ENCODE measurements at regions not wholly inside any gene's neighbourhood (a gene's known extent, or its start where the extent isn't known, plus 50 kb on each side); places are given as distances from the start of the nearest gene placed in this dataset.

- DNase-seq, result no peak
- H3K27me3 ChIP-seq, result no peaks in the 10 kb centered on the region
- no peak overlapping the region for H3K4me3 ChIP-seq
- no peaks in the 10 kb centered on the region for H3K36me3 ChIP-seq
- H3K4me1 ChIP-seq, result peaks cover 30% of the 10 kb centered on the region
- H3K9me3 ChIP-seq (replicated peaks), result no peaks in the 10 kb centered on the region; the same call in 1 of the 2 replicates
- H3K27ac ChIP-seq, result no peak overlapping the region
Measured at GRCh38 chr2:181778621-181779201, 98.4 kb upstream of the NEUROD1 start.

GRCh38 chr2:181779288-181780021 lies 99.1 kb upstream of the NEUROD1 start:
- Histone ChIP-seq H3K4me3 (no peak overlapping the region), H3K36me3 (no peaks in the 10 kb centered on the region), H3K27me3 (no peaks in the 10 kb centered on the region), H3K4me1 (peaks cover 35% of the 10 kb centered on the region), H3K9me3 (replicated peaks) (no peaks in the 10 kb centered on the region), H3K27ac (peak overlapping the region; percentile 76)
- no peak for DNase-seq

DNA sequence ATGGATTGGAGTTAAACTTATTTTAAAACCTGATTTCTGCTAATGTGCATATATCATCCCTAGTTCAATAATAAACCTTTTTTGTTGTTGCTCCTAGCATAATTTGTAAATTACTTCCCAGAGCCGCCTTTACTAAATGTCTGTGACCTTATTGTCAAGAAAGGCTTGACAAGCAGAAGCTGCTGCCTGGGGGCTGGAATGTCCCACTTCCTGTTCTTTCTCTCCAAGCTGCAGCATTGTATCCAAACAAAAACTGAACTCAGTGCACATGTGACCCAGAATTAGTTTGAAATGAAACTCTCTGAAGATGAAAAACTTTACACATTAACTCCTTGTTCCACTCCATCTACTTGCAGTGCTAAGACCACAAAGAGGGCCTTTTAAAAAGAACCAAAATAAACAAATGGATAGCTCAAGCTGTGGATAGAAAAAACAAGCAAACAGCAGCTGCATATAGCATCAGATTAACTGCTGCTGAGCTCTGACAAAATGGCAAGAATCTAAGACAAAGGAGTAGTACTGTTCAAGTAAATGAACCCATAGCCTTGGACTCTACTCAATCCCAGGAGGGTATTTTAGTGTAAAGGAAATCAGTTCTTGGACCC lies 99.8 kb upstream of the NEUROD1 start:
- peak; percentile 86 to 89 for DNase-seq

GRCh38 chr2:181780657-181781056 lies 100.3 kb upstream of the NEUROD1 start:
- peak overlapping the region; percentile 76 for H3K27ac ChIP-seq
- H3K27me3 ChIP-seq, result no peaks in the 10 kb centered on the region
- H3K9me3 ChIP-seq (replicated peaks), result no peaks in the 10 kb centered on the region
- peaks cover 35% of the 10 kb centered on the region for H3K4me1 ChIP-seq
- no peaks in the 10 kb centered on the region for H3K36me3 ChIP-seq
- no peak overlapping the region for H3K4me3 ChIP-seq
- no peak for DNase-seq

More for the DNA sequence above, 99.8 kb upstream of the NEUROD1 start:
- Histone ChIP-seq H3K27me3 (no peaks in the 10 kb centered on the region), H3K27ac (peak overlapping the region; percentile 76), H3K9me3 (replicated peaks) (no peaks in the 10 kb centered on the region), H3K4me1 (peaks cover 35% of the 10 kb centered on the region), H3K36me3 (no peaks in the 10 kb centered on the region), H3K4me3 (no peak overlapping the region)

DNA sequence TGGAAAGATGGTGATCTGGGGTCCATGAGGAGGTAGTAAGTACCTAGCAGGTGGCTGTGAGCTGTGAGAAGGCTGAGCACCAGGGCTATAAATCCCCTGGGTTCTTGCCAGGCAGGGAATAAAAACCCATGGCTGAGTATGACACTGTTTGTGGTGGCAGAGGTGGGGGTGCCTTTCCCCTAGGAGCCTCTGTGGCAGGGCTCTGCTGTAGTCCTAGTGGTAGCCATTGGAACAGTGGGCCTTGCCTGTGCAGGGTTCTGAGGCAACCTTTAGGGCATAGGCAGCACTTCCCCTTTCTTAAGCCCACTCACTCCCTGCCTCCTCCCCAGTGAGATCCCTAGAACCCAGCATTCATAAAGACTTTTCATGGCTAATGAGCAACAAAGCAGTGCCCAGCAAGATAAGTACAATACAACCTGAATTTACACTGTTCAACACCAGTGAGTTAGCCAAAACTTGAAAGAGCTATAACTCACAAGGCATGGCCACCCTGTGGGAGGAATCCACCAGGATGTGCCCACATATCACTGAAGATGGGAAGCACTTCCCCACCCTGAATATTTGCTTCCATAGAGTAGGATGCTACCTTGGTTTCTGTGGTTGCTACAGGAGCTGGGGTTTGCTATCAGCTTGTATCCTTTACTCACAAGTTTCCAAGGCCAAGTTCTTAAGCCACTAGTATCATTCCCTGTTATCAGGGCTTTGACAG lies 100.9 kb upstream of the NEUROD1 start:
- H3K36me3 ChIP-seq, result no peaks in the 10 kb centered on the region
- peaks cover 35% of the 10 kb centered on the region for H3K4me1 ChIP-seq
- no peaks in the 10 kb centered on the region for H3K9me3 ChIP-seq (replicated peaks)
- no peak overlapping the region for H3K4me3 ChIP-seq
- peak overlapping the region; percentile 76; the same call in 1 of the 2 replicates for H3K27ac ChIP-seq
- no peaks in the 10 kb centered on the region for H3K27me3 ChIP-seq
- peak; percentile 10 to 44 for DNase-seq

- Histone ChIP-seq H3K36me3 (no peaks in the 10 kb centered on the region), H3K4me1 (peaks cover 35% of the 10 kb centered on the region), H3K27ac (no peak overlapping the region), H3K4me3 (no peak overlapping the region), H3K9me3 (replicated peaks) (no peaks in the 10 kb centered on the region), H3K27me3 (no peaks in the 10 kb centered on the region)
- no peak for DNase-seq
Measured at GRCh38 chr2:181782660-181783059, 102.3 kb upstream of the NEUROD1 start.

DNA sequence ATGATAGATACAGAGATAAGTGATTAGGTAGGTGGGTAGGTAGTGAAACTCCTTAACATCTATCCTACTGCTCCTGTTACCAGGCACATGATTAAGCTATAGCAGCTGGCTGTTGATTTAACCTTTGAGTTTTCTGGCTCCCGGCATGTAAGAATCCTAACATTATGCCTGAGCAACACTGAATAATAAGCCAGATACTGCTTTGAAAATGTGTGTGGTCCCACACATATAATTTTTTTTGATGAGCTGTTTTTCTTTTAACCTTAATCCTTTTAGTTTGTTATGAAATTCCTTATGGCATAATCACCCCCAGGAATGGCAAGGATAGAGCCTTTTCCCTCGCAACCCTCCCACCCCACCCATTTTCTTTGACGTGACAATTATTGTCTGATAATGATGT lies 104.2 kb upstream of the NEUROD1 start:
- peak in 1 of 2 experiments; percentile 41 for DNase-seq

DNA sequence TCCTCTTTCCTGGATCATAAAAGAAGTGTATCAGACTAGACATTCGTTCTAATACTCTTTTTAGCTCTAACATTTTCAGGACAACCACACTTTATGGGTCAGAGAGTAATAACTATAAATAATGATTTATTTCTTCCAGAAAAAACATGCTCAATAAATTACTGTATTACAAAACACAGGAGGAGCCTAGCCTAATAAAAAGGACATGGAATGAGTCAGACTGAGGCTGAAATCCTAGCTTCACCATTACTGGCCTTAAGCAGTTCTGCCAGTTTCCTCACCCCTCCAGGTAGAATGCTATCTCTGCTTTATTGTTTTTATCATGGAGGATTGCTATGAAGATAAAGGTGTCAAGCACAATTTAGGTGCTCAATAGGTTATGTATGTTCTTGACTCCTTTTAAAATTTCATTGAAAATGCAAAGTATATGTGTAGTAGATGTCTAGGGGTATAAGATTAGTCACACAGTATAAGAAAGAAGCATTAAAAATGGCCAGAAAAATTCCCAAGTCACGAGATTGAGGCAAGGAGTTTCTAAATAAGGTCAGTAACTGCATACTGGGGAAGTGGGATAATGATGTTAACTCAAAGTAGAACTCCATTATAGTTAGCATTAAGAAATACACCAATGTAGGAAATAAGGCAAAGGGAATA lies 105.5 kb upstream of the NEUROD1 start:
- no peaks in the 10 kb centered on the region for H3K9me3 ChIP-seq (replicated peaks)
- H3K27ac ChIP-seq, result no peak overlapping the region
- DNase-seq, result no peak
- no peak overlapping the region for H3K4me3 ChIP-seq
- no peaks in the 10 kb centered on the region for H3K36me3 ChIP-seq
- no peaks in the 10 kb centered on the region for H3K27me3 ChIP-seq
- H3K4me1 ChIP-seq, result peaks cover 14% of the 10 kb centered on the region

More for the DNA sequence above, 104.2 kb upstream of the NEUROD1 start:
- H3K9me3 ChIP-seq (replicated peaks), result no peaks in the 10 kb centered on the region
- H3K27me3 ChIP-seq, result no peaks in the 10 kb centered on the region
- H3K36me3 ChIP-seq, result no peaks in the 10 kb centered on the region
- peaks cover 23% of the 10 kb centered on the region for H3K4me1 ChIP-seq
- no peak overlapping the region for H3K4me3 ChIP-seq
- no peak overlapping the region for H3K27ac ChIP-seq

- DNase-seq, result no peak
- peaks cover 13% of the 10 kb centered on the region for H3K4me1 ChIP-seq
- H3K27ac ChIP-seq, result no peak overlapping the region
- H3K36me3 ChIP-seq, result no peaks in the 10 kb centered on the region
- no peak overlapping the region for H3K4me3 ChIP-seq
- H3K9me3 ChIP-seq (replicated peaks), result no peaks in the 10 kb centered on the region
- H3K27me3 ChIP-seq, result no peaks in the 10 kb centered on the region
Measured at GRCh38 chr2:181786371-181787228, 104.9 kb upstream of the ITPRID2 start.

GRCh38 chr2:181787310-181788048 lies 104.1 kb upstream of the ITPRID2 start:
- no peaks in the 10 kb centered on the region for H3K27me3 ChIP-seq
- no peak overlapping the region for H3K27ac ChIP-seq
- H3K36me3 ChIP-seq, result no peaks in the 10 kb centered on the region
- H3K9me3 ChIP-seq (replicated peaks), result no peaks in the 10 kb centered on the region; the same call in 1 of the 2 replicates
- H3K4me1 ChIP-seq, result peaks cover 15% of the 10 kb centered on the region
- no peak for DNase-seq
- no peak overlapping the region for H3K4me3 ChIP-seq

- no peak overlapping the region for H3K4me3 ChIP-seq
- no peak for DNase-seq
- no peaks in the 10 kb centered on the region for H3K36me3 ChIP-seq
- H3K9me3 ChIP-seq (replicated peaks), result peaks cover 4% of the 10 kb centered on the region; the same call in 1 of the 2 replicates
- H3K4me1 ChIP-seq, result peaks cover 14% of the 10 kb centered on the region
- H3K27ac ChIP-seq, result no peak overlapping the region
- no peaks in the 10 kb centered on the region for H3K27me3 ChIP-seq
Measured at GRCh38 chr2:181788897-181789555, 102.5 kb upstream of the ITPRID2 start.

- H3K36me3 ChIP-seq, result no peaks in the 10 kb centered on the region
- DNase-seq, result no peak
- H3K9me3 ChIP-seq (replicated peaks), result peaks cover 4% of the 10 kb centered on the region; the same call in 1 of the 2 replicates
- H3K27me3 ChIP-seq, result no peaks in the 10 kb centered on the region
- peaks cover 10% of the 10 kb centered on the region for H3K4me1 ChIP-seq
- no peak overlapping the region for H3K27ac ChIP-seq
- no peak overlapping the region for H3K4me3 ChIP-seq
Measured at GRCh38 chr2:181789827-181790448, 101.6 kb upstream of the ITPRID2 start.
